Natural killer cell (primary cell): ENCODE measurements at regions not wholly inside any gene's neighbourhood (a gene's known extent, or its start where the extent isn't known, plus 50 kb on each side); places are given as distances from the start of the nearest gene placed in this dataset.

Experiments used
- ATAC-seq, 3 donors: fragments of 150-1000 bp in 2 of 3; fragments of 200-7000 bp in 1 of 3; cut with Tn5 transposase; 1 replicate in 1 of 3; 2 replicates in 2 of 3; pipeline ENCODE4 v1.10.0; 2021; ENCODE audit warnings: mild to moderate bottlenecking in 2 of 3, moderate library complexity in 2 of 3
- DNase-seq, 2 donors: peaks; one replicate each; pipeline versions ENCODE4 v3.0.0 to v3.0.0-alpha.2; 2013 to 2021; ENCODE audit warnings: mixed read lengths in 1 of 2
- H3K27ac ChIP-seq: one replicate; pipeline ENCODE4 v1.5.1; 2013; ENCODE audit warnings: mild to moderate bottlenecking, low read length
- H3K27me3 ChIP-seq: one replicate; pipeline ENCODE4 v1.6.1; 2013; ENCODE audit warnings: low read length; ENCODE audit not compliant: control insufficient read depth, insufficient read depth
- H3K36me3 ChIP-seq: one replicate; pipeline ENCODE4 v1.6.1; 2013; ENCODE audit warnings: low read length; ENCODE audit not compliant: control insufficient read depth, insufficient read depth
- H3K4me1 ChIP-seq: one replicate; pipeline ENCODE4 v1.6.1; 2013; ENCODE audit warnings: low read length; ENCODE audit not compliant: control insufficient read depth, insufficient read depth
- H3K4me3 ChIP-seq: one replicate; pipeline ENCODE4 v1.5.1; 2013; ENCODE audit warnings: low read length
- H3K9me3 ChIP-seq: one replicate; pipeline ENCODE4 v1.6.1; 2013; ENCODE audit warnings: low read length; ENCODE audit not compliant: control insufficient read depth, insufficient read depth
- H3K27ac Mint-ChIP-seq, 2 donors: one replicate each; pipeline ENCODE4 v1.8.0; 2022; ENCODE audit warnings: mild to moderate bottlenecking in 2 of 2, mixed read lengths in 2 of 2, moderate library complexity in 1 of 2
- H3K27me3 Mint-ChIP-seq, 2 donors: one replicate each; pipeline ENCODE4 v1.8.0; 2022; ENCODE audit warnings: low read depth in 2 of 2, mixed read lengths in 2 of 2
- H3K36me3 Mint-ChIP-seq: one replicate; pipeline ENCODE4 v1.8.0; 2022; ENCODE audit warnings: mixed read lengths
- H3K4me1 Mint-ChIP-seq, 2 donors: one replicate each; pipeline ENCODE4 v1.8.0; 2022; ENCODE audit warnings: mixed read lengths in 2 of 2
- H3K4me3 Mint-ChIP-seq: one replicate; pipeline ENCODE4 v1.8.0; 2022; ENCODE audit warnings: mild to moderate bottlenecking, moderate library complexity, mixed read lengths
- H3K9me3 Mint-ChIP-seq, 2 donors: one replicate each; pipeline ENCODE4 v1.8.0; 2022; ENCODE audit warnings: mixed read lengths in 2 of 2
- CTCF ChIP-seq: fragments of 200-600 bp; IDR thresholded peaks from one replicate; pipeline ENCODE4 v1.8.0; 2022; ENCODE audit warnings: antibody characterized with exemption
- WGBS: methylation state at CpG from one replicate; pipeline ENCODE4 v1.1.7; 2013; ENCODE audit warnings: missing lambda C conversion rate; ENCODE audit not compliant: insufficient coverage; 5-methylcytosine and 5-hydroxymethylcytosine counted together
- intact Hi-C: fragments of 100-400 bp; cut with micrococcal nuclease; formaldehyde crosslinking; loops from one replicate; pipeline ENCODE4 v1.14.2; 2022

- H3K27ac ChIP-seq, result no peak overlapping the region
- no peak overlapping the region for H3K27ac Mint-ChIP-seq
- H3K4me3 ChIP-seq, result no peak overlapping the region
- peaks cover 5 to 51% of the 10 kb centered on the region in 2 donors for H3K27me3 Mint-ChIP-seq
- no peaks in the 10 kb centered on the region for H3K27me3 ChIP-seq
- H3K4me1 ChIP-seq, result no peaks in the 10 kb centered on the region
- no peaks in the 10 kb centered on the region for H3K36me3 ChIP-seq
- no peaks in the 10 kb centered on the region for H3K4me1 Mint-ChIP-seq
- intact Hi-C loops, result no loop called here
- no peak for DNase-seq
- peaks cover 0 to 2% of the 10 kb centered on the region in 2 donors for H3K9me3 Mint-ChIP-seq
- no peak for TF ChIP-seq CTCF
- H3K4me3 Mint-ChIP-seq, result no peak overlapping the region
- peaks cover 11% of the 10 kb centered on the region for H3K36me3 Mint-ChIP-seq
- no peaks in the 10 kb centered on the region for H3K9me3 ChIP-seq
- 70% methylated on average over 9 of the region's 9 CpGs for WGBS
- no peak for ATAC-seq
Measured at GRCh38 chr10:123530166-123530870, 135.8 kb upstream of the GPR26 start.

- 93% methylated on average over 5 of the region's 5 CpGs for WGBS
- Histone ChIP-seq H3K27me3 (no peaks in the 10 kb centered on the region), H3K27ac (no peak overlapping the region), H3K36me3 (no peaks in the 10 kb centered on the region), H3K4me3 (no peak overlapping the region), H3K4me1 (no peaks in the 10 kb centered on the region), H3K9me3 (no peaks in the 10 kb centered on the region)
- H3K36me3 Mint-ChIP-seq, result peaks cover 11% of the 10 kb centered on the region
- intact Hi-C loops, result no loop called here
- ATAC-seq, result no peak
- no peak for DNase-seq
- TF ChIP-seq CTCF, result no peak
- peaks cover 17 to 51% of the 10 kb centered on the region in 2 donors for H3K27me3 Mint-ChIP-seq
- no peak overlapping the region for H3K27ac Mint-ChIP-seq
- no peak overlapping the region for H3K4me3 Mint-ChIP-seq
- peaks cover 0 to 2% of the 10 kb centered on the region in 2 donors for H3K9me3 Mint-ChIP-seq
- H3K4me1 Mint-ChIP-seq, result no peaks in the 10 kb centered on the region
Measured at GRCh38 chr10:123535386-123535785, 130.8 kb upstream of the GPR26 start.

GRCh38 chr10:123536176-123536845 is 129.8 kb upstream of the GPR26 start:
- no peak overlapping the region for H3K4me3 ChIP-seq
- intact Hi-C loops, result no loop called here
- WGBS, result 88% methylated on average over 6 of the region's 6 CpGs
- H3K9me3 Mint-ChIP-seq, result peaks cover 0 to 2% of the 10 kb centered on the region in 2 donors
- TF ChIP-seq CTCF, result no peak
- H3K4me1 ChIP-seq, result no peaks in the 10 kb centered on the region
- no peak overlapping the region for H3K4me3 Mint-ChIP-seq
- H3K36me3 Mint-ChIP-seq, result peaks cover 11% of the 10 kb centered on the region
- ATAC-seq (no peak), DNase-seq (no peak)
- H3K27ac ChIP-seq, result no peak overlapping the region
- no peak overlapping the region for H3K27ac Mint-ChIP-seq
- no peaks in the 10 kb centered on the region for H3K36me3 ChIP-seq
- no peaks in the 10 kb centered on the region for H3K9me3 ChIP-seq
- H3K27me3 Mint-ChIP-seq, result peaks cover 18 to 56% of the 10 kb centered on the region in 2 donors
- no peaks in the 10 kb centered on the region for H3K4me1 Mint-ChIP-seq
- no peaks in the 10 kb centered on the region for H3K27me3 ChIP-seq
